T47D (cell line): ENCODE measurements at regions not wholly inside any gene's neighbourhood (a gene's known extent, or its start where the extent isn't known, plus 50 kb on each side); places are given as distances from the start of the nearest gene placed in this dataset.
"Not testable (repeated sequence)": the region's sequence is repeated elsewhere in the genome, so short reads cannot be mapped to it uniquely, and the experiment has no call there.

Experiments
- DNase-seq, 2 experiments: peaks; one replicate each; pipeline versions ENCODE4 v3.0.0 to v3.0.0-alpha.2; 2011 to 2012; ENCODE audit warnings: low read depth in 1 of 2, low spot score in 1 of 2
- JUND ChIP-seq: IDR thresholded peaks from 2 replicates; pipeline ENCODE4 v1.6.1; 2012; ENCODE audit warnings: low read depth
- in situ Hi-C: cut with HindIII; loops from 2 replicates; pipeline ENCODE4 v1.10.0; 2016; ENCODE audit warnings: low sequenced_read_pairs, low pct_unique_long_range_greater_than_20kb

- no peak for DNase-seq
- no peak for TF ChIP-seq JUND
- in situ Hi-C loops: no loop called here
Observed at GRCh38 chr15:77921664-77922063, 155.8 kb downstream of the TBC1D2B start.

- DNase-seq, in situ Hi-C loops: not testable (repeated sequence)
Observed at GRCh38 chr15:77916966-77917635, 160.4 kb downstream of the TBC1D2B start.

- in situ Hi-C loops: not testable (repeated sequence)
Observed at GRCh38 chr15:77915961-77916330, 161.6 kb downstream of the TBC1D2B start.

GRCh38 chr15:77915261-77915960, 162.1 kb downstream of the TBC1D2B start:
- TF ChIP-seq JUND: no peak
- no peak for DNase-seq
- in situ Hi-C loops: no loop called here

More at GRCh38 chr15:77915961-77916330, 161.6 kb downstream of the TBC1D2B start:
- DNase-seq: not testable (repeated sequence)

- in situ Hi-C loops, DNase-seq: not testable (repeated sequence)
Observed at GRCh38 chr15:77914531-77914930, 163.0 kb downstream of the TBC1D2B start.

GRCh38 chr15:77910030-77910911, 167.2 kb downstream of the TBC1D2B start:
- peak; percentile 39 to 85 for DNase-seq
- in situ Hi-C loops: not testable (repeated sequence)

- no peak for TF ChIP-seq JUND
- in situ Hi-C loops: no loop called here
- DNase-seq: no peak
Observed at GRCh38 chr15:77909182-77909940, 168.2 kb downstream of the TBC1D2B start.

- in situ Hi-C loops, DNase-seq: not testable (repeated sequence)
Observed at GRCh38 chr15:77908752-77909111, 168.8 kb downstream of the TBC1D2B start.

- peak; percentile 71 to 87 for DNase-seq
- TF ChIP-seq JUND: no peak
- in situ Hi-C loops: no loop called here
Observed at GRCh38 chr15:77907824-77908751, 169.4 kb downstream of the TBC1D2B start.

GRCh38 chr15:77906062-77906990, 171.2 kb downstream of the TBC1D2B start:
- in situ Hi-C loops, DNase-seq: not testable (repeated sequence)
